Loucy (cell line): ENCODE measurements at regions not wholly inside any gene's neighbourhood (a gene's known extent, or its start where the extent isn't known, plus 50 kb on each side); places are given as distances from the start of the nearest gene placed in this dataset.

Experiments
- H2AFZ ChIP-seq: fragments of 200-600 bp; sonication (generic); 2 replicates; pipeline ENCODE4 v1.6.0; 2016; ENCODE audit warnings: antibody characterized with exemption, mild to moderate bottlenecking, low read length, moderate library complexity
- H3F3A ChIP-seq: fragments of 200-600 bp; 2 replicates; pipeline ENCODE4 v1.6.0; 2016; ENCODE audit warnings: antibody characterized with exemption, low read depth, mild to moderate bottlenecking
- H3K27me3 ChIP-seq: fragments of 200-600 bp; sonication (generic); 2 replicates; pipeline ENCODE4 v1.6.1; 2014; ENCODE audit warnings: low read length, mild to moderate bottlenecking; ENCODE audit not compliant: insufficient read depth, poor library complexity, severe bottlenecking
- H3K36me3 ChIP-seq: fragments of 200-600 bp; sonication (generic); 2 replicates; pipeline ENCODE4 v1.6.1; 2016; ENCODE audit warnings: low read length; ENCODE audit not compliant: insufficient read depth
- H3K4me1 ChIP-seq: fragments of 200-600 bp; sonication (generic); 2 replicates; pipeline ENCODE4 v1.5.1; 2014; ENCODE audit warnings: low read length, mild to moderate bottlenecking; ENCODE audit not compliant: insufficient read depth, poor library complexity, severe bottlenecking
- H3K4me2 ChIP-seq: fragments of 200-600 bp; sonication (generic); 2 replicates; pipeline ENCODE4 v1.6.0; 2014; ENCODE audit warnings: antibody characterized with exemption, low read length, low read depth, mild to moderate bottlenecking; ENCODE audit not compliant: poor library complexity, severe bottlenecking
- H3K4me3 ChIP-seq: fragments of 200-600 bp; sonication (generic); 2 replicates; pipeline ENCODE4 v1.5.1; 2014; ENCODE audit warnings: low read length, mild to moderate bottlenecking, mixed read lengths; ENCODE audit not compliant: poor library complexity, severe bottlenecking
- H3K79me2 ChIP-seq: fragments of 200-600 bp; sonication (generic); 2 replicates; pipeline ENCODE4 v1.6.1; 2014; ENCODE audit warnings: low read length; ENCODE audit not compliant: insufficient read depth
- H3K9ac ChIP-seq: fragments of 200-600 bp; sonication (generic); 2 replicates; pipeline ENCODE4 v1.6.0; 2014; ENCODE audit warnings: mild to moderate bottlenecking, low read depth, low read length, moderate library complexity; ENCODE audit not compliant: poor library complexity, severe bottlenecking
- H3K9me2 ChIP-seq: fragments of 200-600 bp; sonication (generic); replicated peaks from 2 replicates; pipeline ENCODE4 v1.6.1; 2016; ENCODE audit warnings: low read depth, low read length, mixed read lengths
- H3K9me3 ChIP-seq: fragments of 200-600 bp; sonication (generic); 2 replicates; pipeline ENCODE4 v1.6.1; 2014; ENCODE audit warnings: mild to moderate bottlenecking, antibody characterized with exemption, low read length, low read depth; ENCODE audit not compliant: insufficient read depth
- H4K20me1 ChIP-seq: fragments of 200-600 bp; sonication (generic); 2 replicates; pipeline ENCODE4 v1.6.0; 2014; ENCODE audit warnings: antibody characterized with exemption, low read length, mild to moderate bottlenecking; ENCODE audit not compliant: insufficient read depth, poor library complexity, severe bottlenecking
- CTCF ChIP-seq: fragments of 200-600 bp; sonication (generic); conservative IDR thresholded peaks from 2 replicates; pipeline ENCODE4 v1.5.1; 2014; ENCODE audit warnings: mild to moderate bottlenecking, antibody characterized with exemption, low read length
- EZH2phosphoT487 ChIP-seq: fragments of 200-600 bp; IDR thresholded peaks from 2 replicates; pipeline ENCODE4 v1.6.1; 2018; ENCODE audit warnings: antibody characterized with exemption, mild to moderate bottlenecking, moderate library complexity, borderline replicate concordance

GRCh38 chr5:89733772-89734171, 675.8 kb downstream of the CETN3 start:
- H3K79me2 ChIP-seq = no peaks in the 10 kb centered on the region
- no peaks in the 10 kb centered on the region for H3F3A ChIP-seq
- H3K27me3 ChIP-seq = no peaks in the 10 kb centered on the region
- H3K9ac ChIP-seq = no peak overlapping the region
- H3K9me2 ChIP-seq = no peaks in the 10 kb centered on the region
- no peak overlapping the region for H3K4me2 ChIP-seq
- no peaks in the 10 kb centered on the region for H4K20me1 ChIP-seq
- TF ChIP-seq CTCF = no peak
- no peak for TF ChIP-seq EZH2phosphoT487
- no peaks in the 10 kb centered on the region for H3K4me1 ChIP-seq
- H2AFZ ChIP-seq = no peak overlapping the region
- H3K9me3 ChIP-seq = no peaks in the 10 kb centered on the region
- no peak overlapping the region for H3K4me3 ChIP-seq
- no peaks in the 10 kb centered on the region for H3K36me3 ChIP-seq

- no peak overlapping the region for H2AFZ ChIP-seq
Measured at GRCh38 chr5:89729623-89730301, 679.8 kb downstream of the CETN3 start.

GRCh38 chr5:89728750-89729149, 680.8 kb downstream of the CETN3 start:
- no peak overlapping the region for H3K4me3 ChIP-seq
- no peaks in the 10 kb centered on the region for H3K27me3 ChIP-seq
- no peak for TF ChIP-seq EZH2phosphoT487
- no peak for TF ChIP-seq CTCF
- no peak overlapping the region for H2AFZ ChIP-seq
- no peak overlapping the region for H3K4me2 ChIP-seq
- H3K9me3 ChIP-seq = no peaks in the 10 kb centered on the region
- H3K4me1 ChIP-seq = no peaks in the 10 kb centered on the region
- no peaks in the 10 kb centered on the region for H3F3A ChIP-seq
- H3K9me2 ChIP-seq = no peaks in the 10 kb centered on the region
- no peaks in the 10 kb centered on the region for H3K36me3 ChIP-seq
- H3K9ac ChIP-seq = no peak overlapping the region
- H3K79me2 ChIP-seq = no peaks in the 10 kb centered on the region
- H4K20me1 ChIP-seq = no peaks in the 10 kb centered on the region

More at GRCh38 chr5:89729623-89730301, 679.8 kb downstream of the CETN3 start:
- no peak overlapping the region for H3K4me3 ChIP-seq
- H3K4me2 ChIP-seq = no peak overlapping the region
- H3K27me3 ChIP-seq = no peaks in the 10 kb centered on the region
- TF ChIP-seq CTCF = peak; percentile 55
- TF ChIP-seq EZH2phosphoT487 = no peak
- no peak overlapping the region for H3K9ac ChIP-seq
- H3K9me3 ChIP-seq = no peaks in the 10 kb centered on the region
- H3K79me2 ChIP-seq = no peaks in the 10 kb centered on the region
- H3K4me1 ChIP-seq = no peaks in the 10 kb centered on the region
- H3K36me3 ChIP-seq = no peaks in the 10 kb centered on the region
- H3K9me2 ChIP-seq = no peaks in the 10 kb centered on the region
- no peaks in the 10 kb centered on the region for H3F3A ChIP-seq
- no peaks in the 10 kb centered on the region for H4K20me1 ChIP-seq
